Activated T-helper 2 cell treated with anti-CD3 and anti-CD28 coated beads, Interferon-gamma antibody, Interleukin-2, Interleukin-4, amounts not matched to agents 10 μg/mL and 5 μg/mL and 100 μg/mL, durations not matched to agents 14 hours and 24 hours and 36 hours (primary cell): ENCODE measurements at regions not wholly inside any gene's neighbourhood (a gene's known extent, or its start where the extent isn't known, plus 50 kb on each side); places are given as distances from the start of the nearest gene placed in this dataset.
"Not testable (repeated sequence)": the region's sequence is repeated elsewhere in the genome, so short reads cannot be mapped to it uniquely, and the experiment has no call there.

Source experiments
- DNase-seq: peaks from one replicate; pipeline ENCODE4 v3.0.0; 2021; ENCODE audit warnings: low spot score
- H3K27ac Mint-ChIP-seq: one replicate; pipeline ENCODE4 v1.8.0; 2021; ENCODE audit warnings: mixed read lengths
- H3K27me3 Mint-ChIP-seq: one replicate; pipeline ENCODE4 v1.8.0; 2021; ENCODE audit warnings: low read depth, mixed read lengths
- H3K36me3 Mint-ChIP-seq: one replicate; pipeline ENCODE4 v1.8.0; 2021; ENCODE audit warnings: low read depth, mixed read lengths
- H3K4me1 Mint-ChIP-seq: one replicate; pipeline ENCODE4 v1.8.0; 2021; ENCODE audit warnings: low read depth, mixed read lengths
- H3K4me3 Mint-ChIP-seq: one replicate; pipeline ENCODE4 v1.8.0; 2021; ENCODE audit warnings: low read depth, mild to moderate bottlenecking, moderate library complexity, mixed read lengths
- H3K9me3 Mint-ChIP-seq: one replicate; pipeline ENCODE4 v1.8.0; 2021; ENCODE audit warnings: mixed read lengths
- intact Hi-C: fragments of 100-400 bp; cut with micrococcal nuclease; formaldehyde crosslinking; loops from one replicate; pipeline ENCODE4 v1.15.1; 2023

DNA sequence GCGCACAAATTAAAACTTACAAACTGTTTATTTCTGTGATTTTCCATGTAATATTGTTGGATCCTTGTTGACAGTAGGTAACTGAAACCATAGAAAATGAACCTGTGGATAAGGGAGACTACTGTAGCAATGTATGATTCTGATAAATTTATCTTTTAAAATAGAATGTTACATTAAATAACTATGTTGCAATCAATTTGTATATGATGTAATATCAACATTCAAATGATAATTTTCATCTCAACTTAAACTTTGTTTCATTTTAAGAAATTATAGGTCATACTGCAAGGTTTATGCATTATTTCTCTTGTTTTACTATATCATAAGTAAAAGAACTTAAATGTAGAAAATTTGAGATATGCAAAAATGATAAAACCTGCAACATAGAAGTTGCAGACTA, 718.0 kb upstream of the MBL2 start:
- intact Hi-C loops: no loop called here
- Mint-ChIP-seq H3K4me3 (no peak overlapping the region), H3K4me1 (no peaks in the 10 kb centered on the region), H3K27ac (no peak overlapping the region), H3K36me3 (no peaks in the 10 kb centered on the region), H3K9me3 (peaks cover 44% of the 10 kb centered on the region), H3K27me3 (no peaks in the 10 kb centered on the region)
- no peak for DNase-seq

DNA sequence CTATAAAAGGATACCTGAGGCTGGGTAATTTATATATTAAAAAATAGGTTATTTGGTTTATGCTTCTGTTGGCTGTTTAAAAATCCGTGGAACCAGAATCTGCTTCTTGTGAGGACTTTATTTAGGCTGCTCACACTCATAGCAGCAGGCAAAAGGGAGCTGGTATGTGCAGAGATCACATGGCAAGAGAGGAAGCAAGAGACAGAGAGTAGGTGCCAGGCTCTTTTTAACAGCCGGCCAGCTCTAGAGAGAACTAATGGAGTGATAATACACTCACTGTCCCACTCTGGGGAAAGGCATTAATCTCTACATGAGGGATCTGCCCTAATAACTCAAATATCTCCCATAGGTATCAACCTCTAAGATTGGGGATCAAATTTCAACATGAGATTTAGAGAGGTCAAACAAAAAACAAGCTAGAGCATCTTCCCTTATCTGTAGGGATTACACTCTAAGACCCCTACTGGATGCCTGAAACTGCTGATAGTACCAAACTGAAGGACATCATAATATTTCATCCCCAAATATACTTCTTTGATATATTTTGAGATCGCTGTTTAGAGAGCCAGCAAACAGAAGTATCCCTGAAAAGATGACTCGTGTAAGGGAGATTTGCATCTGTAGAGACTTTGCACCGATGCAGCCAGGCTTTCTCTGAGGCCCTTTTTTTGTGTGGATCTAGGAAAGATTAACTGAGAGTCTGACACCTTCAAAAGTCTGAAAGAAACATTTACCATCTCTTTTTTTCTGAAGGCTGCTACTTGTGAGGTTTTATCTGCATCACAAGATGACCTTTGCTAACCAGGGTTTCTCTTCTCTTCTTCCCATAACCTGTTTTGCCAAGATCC, 717.0 kb upstream of the MBL2 start:
- DNase-seq: no peak
- Mint-ChIP-seq H3K4me3 (no peak overlapping the region), H3K27me3 (no peaks in the 10 kb centered on the region), H3K9me3 (peaks cover 50% of the 10 kb centered on the region), H3K4me1 (no peaks in the 10 kb centered on the region), H3K36me3 (no peaks in the 10 kb centered on the region), H3K27ac (no peak overlapping the region)
- intact Hi-C loops: no loop called here

- intact Hi-C loops: no loop called here
- Mint-ChIP-seq H3K36me3 (no peaks in the 10 kb centered on the region), H3K4me3 (no peak overlapping the region), H3K4me1 (no peaks in the 10 kb centered on the region), H3K9me3 (peaks cover 40% of the 10 kb centered on the region), H3K27me3 (no peaks in the 10 kb centered on the region), H3K27ac (no peak overlapping the region)
- DNase-seq: no peak
These were observed 714.7 kb upstream of the MBL2 start for GRCh38 chr10:53487019-53487983.

- intact Hi-C loops: not testable (repeated sequence)
These were observed 712.8 kb upstream of the MBL2 start for GRCh38 chr10:53485422-53485821.

GRCh38 chr10:53479365-53479764, 706.8 kb upstream of the MBL2 start:
- Mint-ChIP-seq H3K27ac (no peak overlapping the region), H3K4me3 (no peak overlapping the region), H3K36me3 (no peaks in the 10 kb centered on the region), H3K27me3 (no peaks in the 10 kb centered on the region), H3K4me1 (no peaks in the 10 kb centered on the region), H3K9me3 (peaks cover 4% of the 10 kb centered on the region)
- DNase-seq: no peak
- intact Hi-C loops: no loop called here

More at GRCh38 chr10:53485422-53485821, 712.8 kb upstream of the MBL2 start:
- H3K4me3 Mint-ChIP-seq, H3K4me1 Mint-ChIP-seq, DNase-seq, H3K27me3 Mint-ChIP-seq, H3K36me3 Mint-ChIP-seq, H3K27ac Mint-ChIP-seq: not testable (repeated sequence)
- peaks cover 33% of the 10 kb centered on the region for H3K9me3 Mint-ChIP-seq

- Mint-ChIP-seq H3K27ac (no peak overlapping the region), H3K9me3 (peaks cover 2% of the 10 kb centered on the region), H3K27me3 (no peaks in the 10 kb centered on the region), H3K4me3 (no peak overlapping the region), H3K36me3 (no peaks in the 10 kb centered on the region), H3K4me1 (no peaks in the 10 kb centered on the region)
- intact Hi-C loops: no loop called here
- no peak for DNase-seq
These were observed 704.7 kb upstream of the MBL2 start for GRCh38 chr10:53477313-53477675.

DNA sequence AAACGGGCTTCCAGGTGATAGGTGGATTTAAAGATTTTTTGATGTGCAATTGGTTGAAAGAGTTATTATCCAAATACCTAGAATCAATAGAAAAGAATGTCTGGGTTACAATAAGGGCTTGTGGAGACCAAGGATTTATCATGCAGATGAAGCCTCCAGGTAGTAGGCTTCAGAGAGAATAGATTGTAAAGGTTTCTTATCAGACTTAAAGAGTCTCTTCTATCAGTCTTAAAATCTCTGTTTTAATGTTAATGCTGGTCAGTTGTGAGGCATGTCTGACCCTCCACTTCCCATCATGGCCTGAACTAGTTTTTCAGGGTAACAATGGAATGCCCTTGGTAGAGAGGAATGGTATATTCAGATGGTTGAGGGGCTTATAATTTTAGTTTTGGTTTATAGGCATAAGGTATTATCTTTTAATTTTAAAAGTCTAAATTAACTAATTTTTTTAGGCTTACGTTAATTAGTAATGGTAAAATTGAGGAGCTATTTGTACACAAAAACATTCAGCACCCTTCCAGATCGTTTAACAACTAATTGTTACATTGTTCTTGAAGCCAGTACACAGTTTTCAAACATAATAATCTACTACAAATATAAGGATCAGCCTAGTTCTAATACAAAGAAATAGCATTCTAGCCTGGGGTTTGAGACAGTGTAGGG, 704.2 kb upstream of the MBL2 start:
- H3K27me3 Mint-ChIP-seq: no peaks in the 10 kb centered on the region
- no peak overlapping the region for H3K4me3 Mint-ChIP-seq
- H3K9me3 Mint-ChIP-seq: no peaks in the 10 kb centered on the region
- H3K4me1 Mint-ChIP-seq: no peaks in the 10 kb centered on the region
- DNase-seq: no peak
- H3K36me3 Mint-ChIP-seq: no peaks in the 10 kb centered on the region
- H3K27ac Mint-ChIP-seq: no peak overlapping the region
- intact Hi-C loops: no loop called here

GRCh38 chr10:53469383-53469782, 696.8 kb upstream of the MBL2 start:
- intact Hi-C loops: no loop called here
- DNase-seq: no peak
- Mint-ChIP-seq H3K36me3 (no peaks in the 10 kb centered on the region), H3K27me3 (no peaks in the 10 kb centered on the region), H3K4me3 (no peak overlapping the region), H3K9me3 (peaks cover 14% of the 10 kb centered on the region), H3K27ac (no peak overlapping the region), H3K4me1 (no peaks in the 10 kb centered on the region)

DNA sequence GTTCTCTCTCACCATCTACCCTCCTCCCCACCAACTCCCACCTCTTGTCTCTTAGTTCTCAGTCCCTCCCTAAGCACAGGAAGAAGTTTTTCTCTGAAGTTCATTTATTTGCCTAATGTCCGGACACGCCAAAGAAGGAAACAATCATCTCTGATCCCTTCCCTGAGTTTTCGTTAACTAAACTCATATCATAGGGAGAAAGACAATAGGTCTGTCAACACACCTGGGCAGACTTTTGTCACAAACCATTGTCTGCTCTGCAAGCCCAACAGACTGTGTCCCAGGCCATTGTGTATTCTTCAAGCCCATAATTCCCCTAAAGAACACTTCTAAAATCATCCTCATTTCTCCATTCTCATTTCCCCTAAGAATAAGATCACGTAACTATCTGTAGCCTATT, 691.0 kb upstream of the MBL2 start:
- Mint-ChIP-seq H3K4me3 (no peak overlapping the region), H3K9me3 (peaks cover 31% of the 10 kb centered on the region), H3K27ac (no peak overlapping the region), H3K36me3 (no peaks in the 10 kb centered on the region), H3K27me3 (no peaks in the 10 kb centered on the region), H3K4me1 (no peaks in the 10 kb centered on the region)
- intact Hi-C loops: no loop called here
- no peak for DNase-seq

GRCh38 chr10:53458007-53458406, 685.4 kb upstream of the MBL2 start:
- no peak for DNase-seq
- H3K36me3 Mint-ChIP-seq: no peaks in the 10 kb centered on the region
- H3K4me3 Mint-ChIP-seq: no peak overlapping the region
- H3K4me1 Mint-ChIP-seq: no peaks in the 10 kb centered on the region
- peaks cover 6% of the 10 kb centered on the region for H3K9me3 Mint-ChIP-seq
- no peaks in the 10 kb centered on the region for H3K27me3 Mint-ChIP-seq
- no peak overlapping the region for H3K27ac Mint-ChIP-seq
- intact Hi-C loops: no loop called here

DNA sequence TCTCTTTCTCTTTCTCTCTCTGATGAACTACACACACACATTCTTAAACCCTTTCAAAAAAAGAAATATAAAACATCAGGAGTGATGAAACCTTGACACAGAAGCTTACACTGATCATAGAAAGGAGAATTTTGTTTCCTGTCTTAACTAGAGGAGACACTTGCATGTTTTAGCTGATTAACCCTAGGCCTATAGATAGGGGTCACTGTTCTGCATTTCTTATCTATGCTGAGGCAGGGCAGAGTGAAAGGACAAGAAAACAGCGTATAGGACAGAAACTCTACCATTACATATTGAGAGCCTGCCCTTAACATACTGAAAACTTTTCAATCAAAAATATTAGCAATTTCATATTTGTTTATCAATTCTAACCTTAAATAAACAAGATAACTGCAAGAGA, 680.6 kb upstream of the MBL2 start:
- Mint-ChIP-seq H3K4me3 (no peak overlapping the region), H3K4me1 (no peaks in the 10 kb centered on the region), H3K36me3 (no peaks in the 10 kb centered on the region), H3K9me3 (peaks cover 12% of the 10 kb centered on the region), H3K27ac (no peak overlapping the region), H3K27me3 (no peaks in the 10 kb centered on the region)
- intact Hi-C loops: no loop called here
- no peak for DNase-seq

- DNase-seq: no peak
- Mint-ChIP-seq H3K9me3 (peaks cover 22% of the 10 kb centered on the region), H3K4me1 (no peaks in the 10 kb centered on the region), H3K27me3 (no peaks in the 10 kb centered on the region), H3K27ac (no peak overlapping the region), H3K36me3 (no peaks in the 10 kb centered on the region), H3K4me3 (no peak overlapping the region)
- intact Hi-C loops: no loop called here
These were observed 675.0 kb upstream of the MBL2 start for GRCh38 chr10:53447576-53447975.

DNA sequence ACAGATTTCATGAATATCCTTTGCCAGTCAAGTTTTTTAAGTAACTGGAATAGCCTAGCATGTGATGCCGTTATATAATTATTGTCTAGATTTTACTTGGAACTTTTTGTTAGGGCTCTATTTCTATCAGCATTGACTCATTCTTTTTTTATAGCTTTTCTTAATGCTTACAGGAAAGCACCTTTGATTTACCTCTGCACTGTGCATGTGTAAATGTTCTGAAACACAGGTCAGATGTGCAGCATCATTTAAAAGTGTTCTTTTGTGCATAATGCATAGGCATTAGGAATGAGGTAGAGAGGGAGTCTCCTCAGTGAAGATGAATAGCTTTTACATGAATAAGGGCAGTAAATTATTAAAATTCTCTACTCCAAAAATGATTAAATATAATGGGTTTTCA, 669.3 kb upstream of the MBL2 start:
- Mint-ChIP-seq H3K27me3 (no peaks in the 10 kb centered on the region), H3K27ac (no peak overlapping the region), H3K4me3 (no peak overlapping the region), H3K9me3 (peaks cover 13% of the 10 kb centered on the region), H3K36me3 (no peaks in the 10 kb centered on the region), H3K4me1 (no peaks in the 10 kb centered on the region)
- intact Hi-C loops: no loop called here
- no peak for DNase-seq
